ENCODE measurements at regions not wholly inside any gene's neighbourhood (a gene's known extent, or its start where the extent isn't known, plus 50 kb on each side); places are given as distances from the start of the nearest gene placed in this dataset.
"Not testable (repeated sequence)": the region's sequence is repeated elsewhere in the genome, so short reads cannot be mapped to it uniquely, and the experiment has no call there.

DNA sequence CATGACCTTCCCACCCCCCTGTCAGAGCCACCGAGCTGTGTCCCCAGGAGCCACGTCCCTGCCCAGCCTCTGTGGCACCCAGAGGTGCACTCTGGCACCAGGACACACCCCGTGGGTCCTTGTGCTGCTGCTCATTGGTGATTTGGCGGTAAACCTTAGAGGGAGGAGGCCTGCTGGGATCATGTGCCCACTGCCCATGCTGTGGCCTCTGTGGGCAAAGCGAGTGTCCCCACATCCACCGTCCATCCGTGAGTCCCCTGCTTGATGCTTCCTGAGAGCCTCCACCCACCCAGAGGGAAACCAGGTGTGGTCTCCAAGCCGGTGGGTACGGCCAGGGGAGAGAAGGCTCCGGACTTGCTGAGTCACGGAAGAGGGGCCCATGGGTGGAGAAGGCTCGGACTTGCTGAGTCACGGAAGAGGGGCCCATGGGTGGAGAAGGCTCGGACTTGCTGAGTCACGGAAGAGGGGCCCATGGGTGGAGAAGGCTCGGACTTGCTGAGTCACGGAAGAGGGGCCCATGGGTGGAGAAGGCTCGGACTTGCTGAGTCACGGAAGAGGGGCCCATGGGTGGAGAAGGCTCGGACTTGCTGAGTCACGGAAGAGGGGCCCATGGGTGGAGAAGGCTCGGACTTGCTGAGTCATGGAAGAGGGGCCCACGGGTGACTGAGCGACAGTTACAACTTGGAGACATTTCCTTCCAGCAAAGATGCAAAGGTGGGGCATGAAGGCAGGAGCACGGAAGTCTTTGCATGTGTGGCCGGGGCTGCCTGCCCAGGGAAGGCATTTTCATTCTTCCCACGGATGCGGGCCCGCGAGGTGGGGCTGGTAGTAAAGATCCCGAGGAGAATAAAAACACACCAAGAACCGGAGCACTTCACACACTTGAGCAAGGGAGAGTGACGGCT, 49.6 kb upstream of the ZNF469 start:
- TF ChIP-seq, protein P1, sequence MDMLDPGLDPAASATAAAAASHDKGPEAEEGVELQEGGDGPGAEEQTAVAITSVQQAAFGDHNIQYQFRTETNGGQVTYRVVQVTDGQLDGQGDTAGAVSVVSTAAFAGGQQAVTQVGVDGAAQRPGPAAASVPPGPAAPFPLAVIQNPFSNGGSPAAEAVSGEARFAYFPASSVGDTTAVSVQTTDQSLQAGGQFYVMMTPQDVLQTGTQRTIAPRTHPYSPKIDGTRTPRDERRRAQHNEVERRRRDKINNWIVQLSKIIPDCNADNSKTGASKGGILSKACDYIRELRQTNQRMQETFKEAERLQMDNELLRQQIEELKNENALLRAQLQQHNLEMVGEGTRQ (IDR thresholded peaks at IDR 0.05; ENCODE audit: low read length) = not testable (repeated sequence)
- TF ChIP-seq CTCF (IDR thresholded peaks at IDR 0.05; ENCODE audit: control extremely low read depth in 1 of 3, insufficient read depth in 1 of 3, low read depth in 1 of 3, low read length in 3 of 3); POLR2AphosphoS5 (IDR thresholded peaks at IDR 0.05; ENCODE audit: low read depth, low read length); KDM5A (IDR thresholded peaks at IDR 0.05; ENCODE audit: low read length); EZH2 (IDR thresholded peaks at IDR 0.05; ENCODE audit: low read depth, low read length, severe bottlenecking); RAD21 (IDR thresholded peaks at IDR 0.05 in 1 of 2, conservative IDR thresholded peaks at IDR 0.05 in 1 of 2; ENCODE audit: low read depth in 2 of 2, low read length in 2 of 2); JUND (IDR thresholded peaks at IDR 0.05; ENCODE audit: low read length); TAF1 (IDR thresholded peaks at IDR 0.05; ENCODE audit: low read depth, low read length); SIN3A (conservative IDR thresholded peaks at IDR 0.05 in 1 of 2, IDR thresholded peaks at IDR 0.05 in 1 of 2; ENCODE audit: low read depth in 1 of 2, low read length in 2 of 2): not testable (repeated sequence)

Measured in H1 (cell line).